ENCODE measurements at regions not wholly inside any gene's neighbourhood (a gene's known extent, or its start where the extent isn't known, plus 50 kb on each side); places are given as distances from the start of the nearest gene placed in this dataset.

- no peak overlapping the region for H2BK120ac ChIP-seq (replicated peaks; ENCODE audit: low read depth, low read length)
- H4K20me1 ChIP-seq (replicated peaks in 1 of 2; ENCODE audit: control insufficient read depth in 1 of 2, insufficient read depth in 2 of 2, low read length in 2 of 2), result peaks cover 0 to 2% of the 10 kb centered on the region in 2 experiments
- ChIA-PET POLR2A (ENCODE audit: partially characterized antibody) (no interaction called here), CTCF (ENCODE audit: partially characterized antibody) (interaction anchor here (1.1 to 2.0 kb wide), 3 partner anchors 14 to 138 kb away, joined by 3 to 8 read pairs (median 3); no protein-coding TSS in a partner anchor)
- no peak overlapping the region for H3K56ac ChIP-seq (replicated peaks; ENCODE audit: insufficient read length, low read depth, low read length)
- H3K79me2 ChIP-seq (ENCODE audit: control insufficient read depth in 1 of 2, insufficient read depth in 2 of 2, low read length in 2 of 2), result no peaks in the 10 kb centered on the region
- H3K4ac ChIP-seq (replicated peaks; ENCODE audit: insufficient read length, low read depth, low read length), result no peak overlapping the region
- H2BK5ac ChIP-seq (ENCODE audit: low read depth, low read length), result no peak overlapping the region
- no peaks in the 10 kb centered on the region; a peak in 1 of 7 replicates for H3K4me1 ChIP-seq (replicated peaks in 1 of 4; ENCODE audit: control insufficient read depth in 3 of 4, insufficient read depth in 4 of 4, low read length in 3 of 4)
- H3K79me1 ChIP-seq (ENCODE audit: low read depth, low read length), result no peaks in the 10 kb centered on the region; the same call in 1 of the 2 replicates
- H2BK20ac ChIP-seq (ENCODE audit: low read length), result no peak overlapping the region
- H3K4me2 ChIP-seq (ENCODE audit: insufficient read depth in 1 of 2, low read depth in 2 of 2, low read length in 2 of 2), result no peak overlapping the region
- H3K27ac ChIP-seq (ENCODE audit: low read depth, low read length), result no peak overlapping the region
- H3K18ac ChIP-seq (ENCODE audit: extremely low read depth, low read length), result no peak overlapping the region
- no peak overlapping the region for H2BK12ac ChIP-seq (ENCODE audit: low read depth, low read length)
- H3K27me3 ChIP-seq (replicated peaks in 1 of 4; ENCODE audit: control insufficient read depth in 3 of 4, extremely low read depth in 1 of 4, insufficient read depth in 3 of 4, low read length in 3 of 4), result peaks cover 0 to 19% (median 9%) of the 10 kb centered on the region in 4 experiments; a peak in 4 of 7 replicates
- no peak for DNase-seq (ENCODE audit: low read depth in 1 of 2, low spot score in 2 of 2)
- FAIRE-seq, result no peak
- no peak overlapping the region for H2BK15ac ChIP-seq (ENCODE audit: low read length)
- WGBS, 2 experiments (ENCODE audit: extremely low coverage in 1 of 2, insufficient coverage in 1 of 2, insufficient read length in 1 of 2, insufficient replicate concordance in 2 of 2, low coverage in 1 of 2, low lambda C conversion rate in 2 of 2, missing lambda C conversion rate in 1 of 2), result 89% methylated on average over 6 of the region's 6 CpGs; no CpG with 5 or more reads in 1 of the 2 experiments
- TF ChIP-seq TAF7 (optimal IDR thresholded peaks at IDR 0.05; ENCODE audit: borderline replicate concordance, low read depth, low read length) (no peak), SIX5 (IDR thresholded peaks at IDR 0.05; ENCODE audit: low read depth, low read length) (no peak), POLR2A (IDR thresholded peaks at IDR 0.05; ENCODE audit: control extremely low read depth in 1 of 2, low read depth in 2 of 2, low read length in 2 of 2) (no peak), EP300 (IDR thresholded peaks at IDR 0.05; ENCODE audit: borderline replicate concordance in 1 of 2, low read depth in 2 of 2, low read length in 2 of 2) (no peak), KDM5A (IDR thresholded peaks at IDR 0.05; ENCODE audit: low read length) (no peak), SP4 (IDR thresholded peaks at IDR 0.05; ENCODE audit: low read length) (no peak), MAFK (IDR thresholded peaks at IDR 0.05; ENCODE audit: low read depth, low read length) (no peak), BACH1 (IDR thresholded peaks at IDR 0.05; ENCODE audit: low read length) (no peak)
- H3K9me3 ChIP-seq (ENCODE audit: insufficient read depth in 2 of 2, low read depth in 1 of 2, low read length in 1 of 2), result no peaks in the 10 kb centered on the region
- no peak overlapping the region; the same call in 1 of the 2 replicates for H4K8ac ChIP-seq (ENCODE audit: extremely low read depth, insufficient read depth, low read length)
- no peaks in the 10 kb centered on the region for H3K23me2 ChIP-seq (ENCODE audit: low read depth, low read length)
- no peak overlapping the region for H3K4me3 ChIP-seq (ENCODE audit: extremely low read depth in 1 of 4, insufficient read depth in 2 of 4, low read depth in 3 of 4, low read length in 4 of 4)
- no peak overlapping the region for H2AK5ac ChIP-seq (ENCODE audit: low read depth, low read length)
- no peak overlapping the region for H3K9ac ChIP-seq (replicated peaks in 1 of 4; ENCODE audit: extremely low read depth in 1 of 4, low read depth in 3 of 4, low read length in 3 of 4)
- no peak overlapping the region for H4K5ac ChIP-seq (ENCODE audit: insufficient read length, low read depth, low read length)
- no peak overlapping the region for H4K91ac ChIP-seq (replicated peaks; ENCODE audit: insufficient read length, low read length)
- H3K36me3 ChIP-seq (ENCODE audit: control insufficient read depth in 2 of 4, insufficient read depth in 4 of 4, low read length in 3 of 4), result no peaks in the 10 kb centered on the region
- no peak overlapping the region for H3K23ac ChIP-seq (ENCODE audit: insufficient read length)
- no peak overlapping the region for H3K14ac ChIP-seq (ENCODE audit: insufficient read length)
- H2AFZ ChIP-seq (ENCODE audit: low read length), result no peak overlapping the region
Measured at GRCh38 chr2:120451334-120451733, 105.4 kb downstream of the INHBB start.
